ENCODE measurements at regions not wholly inside any gene's neighbourhood (a gene's known extent, or its start where the extent isn't known, plus 50 kb on each side); places are given as distances from the start of the nearest gene placed in this dataset.

- no peak for FAIRE-seq
These were observed 245.1 kb upstream of the LRTM1 start for GRCh38 chr3:55172913-55173312.

DNA sequence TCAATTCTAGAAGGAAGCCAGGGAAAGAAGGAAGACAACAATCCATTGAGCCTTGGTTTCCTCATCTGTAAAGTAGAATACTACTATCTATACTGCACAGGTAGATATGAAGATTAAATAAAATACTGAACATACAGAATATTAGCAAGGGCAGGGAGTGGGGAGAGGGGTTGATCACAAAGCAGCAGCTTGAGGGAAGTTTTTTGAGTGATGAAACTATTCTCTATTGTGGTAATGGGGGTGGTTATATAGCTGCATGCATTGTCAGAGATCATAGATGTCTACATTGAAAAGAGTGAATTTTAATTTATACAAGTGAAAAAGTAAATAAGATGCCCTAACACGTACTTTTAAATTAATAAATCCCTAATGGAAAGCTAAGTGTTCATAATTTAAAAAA is 242.6 kb upstream of the LRTM1 start:
- FAIRE-seq: no peak

GRCh38 chr3:55169608-55170072 is 241.8 kb upstream of the LRTM1 start:
- no peak for FAIRE-seq

GRCh38 chr3:55169161-55169560 is 241.3 kb upstream of the LRTM1 start:
- FAIRE-seq: no peak

DNA sequence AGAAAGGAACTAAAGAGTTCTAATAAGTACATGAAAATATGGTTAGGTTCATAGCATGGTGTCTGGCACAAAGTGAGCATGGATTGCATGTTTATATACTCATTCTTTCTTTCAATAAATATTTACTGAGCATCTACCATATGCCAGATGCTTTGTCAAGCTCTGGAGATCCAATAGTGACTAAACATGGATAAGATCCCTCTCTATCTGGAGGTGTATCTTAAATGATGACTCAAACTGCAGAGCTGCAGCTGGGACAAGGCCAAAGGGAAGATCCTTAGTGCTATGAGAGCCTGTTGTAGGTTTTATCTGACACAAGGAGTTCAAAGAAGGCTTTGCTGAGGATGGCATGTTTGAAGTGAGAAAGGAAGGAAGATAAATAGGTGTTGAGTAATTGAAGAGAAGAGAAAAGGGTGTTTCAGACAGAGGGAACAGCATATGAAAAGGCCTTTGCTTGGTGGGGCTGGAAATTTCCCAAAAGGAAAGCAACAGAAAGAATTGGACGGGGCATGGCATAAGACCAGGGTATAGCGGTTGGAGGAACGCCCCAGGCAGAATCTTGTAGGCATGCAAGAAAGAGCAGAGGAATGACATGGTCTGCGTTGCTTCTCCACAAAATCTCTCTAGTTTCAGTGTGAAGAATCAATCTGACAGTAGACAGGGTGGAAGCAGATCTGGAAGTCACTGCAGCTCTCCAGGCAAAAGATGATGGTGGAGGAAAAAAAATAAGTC is 239.9 kb upstream of the LRTM1 start:
- FAIRE-seq: no peak

- FAIRE-seq: no peak
These were observed 239.0 kb upstream of the LRTM1 start for GRCh38 chr3:55166576-55167555.

DNA sequence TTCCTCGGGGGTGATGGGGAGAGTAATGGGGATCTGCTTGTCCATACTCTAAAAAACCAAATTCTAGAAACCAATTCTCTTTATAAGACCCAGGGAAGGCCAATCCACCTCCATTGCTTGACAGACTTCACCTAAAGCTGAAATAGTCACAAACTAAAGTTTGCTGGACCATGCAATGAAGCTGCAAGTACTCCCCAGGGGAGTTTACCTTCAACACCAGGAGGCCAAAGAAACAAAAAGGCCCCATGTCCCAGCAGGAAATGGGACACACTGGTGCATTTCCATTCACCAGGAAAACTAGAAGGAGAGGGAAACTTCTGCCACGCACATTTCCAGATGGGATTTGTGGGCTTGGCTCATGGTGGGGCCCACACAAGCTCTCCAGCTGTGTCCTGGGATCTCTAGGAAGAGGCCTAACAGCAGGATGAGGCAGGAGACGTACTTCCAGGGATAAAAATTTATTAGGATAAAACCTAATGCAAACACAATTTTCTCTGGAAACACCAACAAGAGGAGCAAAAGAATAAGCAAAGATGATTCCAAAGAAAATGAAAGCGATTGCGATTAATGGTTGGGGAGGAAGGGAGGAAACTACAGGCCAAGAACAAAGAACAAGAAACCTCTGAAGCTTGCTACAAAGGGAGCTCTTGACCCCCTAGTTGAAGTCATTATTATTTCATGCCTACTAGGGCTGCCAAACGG is 238.0 kb upstream of the LRTM1 start:
- FAIRE-seq: no peak

DNA sequence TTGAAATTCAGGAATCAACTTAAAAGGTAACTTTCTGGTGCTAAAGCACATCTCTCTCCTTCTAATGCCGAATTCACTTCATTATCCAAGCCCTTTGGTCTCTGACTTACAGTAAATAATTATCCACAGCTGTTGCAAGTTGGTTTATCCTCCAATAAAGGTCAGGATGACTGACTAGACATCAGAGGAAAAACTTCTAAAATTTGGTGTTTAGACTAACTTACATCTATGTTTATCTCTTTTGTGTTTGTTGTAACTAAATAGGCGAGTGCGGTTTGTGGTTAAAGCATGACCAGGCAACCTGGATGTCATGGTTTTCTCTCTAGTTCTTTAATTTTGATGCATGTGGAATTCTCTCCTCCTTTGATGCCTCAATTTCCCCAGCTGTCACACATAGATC is 237.4 kb upstream of the LRTM1 start:
- no peak for FAIRE-seq

DNA sequence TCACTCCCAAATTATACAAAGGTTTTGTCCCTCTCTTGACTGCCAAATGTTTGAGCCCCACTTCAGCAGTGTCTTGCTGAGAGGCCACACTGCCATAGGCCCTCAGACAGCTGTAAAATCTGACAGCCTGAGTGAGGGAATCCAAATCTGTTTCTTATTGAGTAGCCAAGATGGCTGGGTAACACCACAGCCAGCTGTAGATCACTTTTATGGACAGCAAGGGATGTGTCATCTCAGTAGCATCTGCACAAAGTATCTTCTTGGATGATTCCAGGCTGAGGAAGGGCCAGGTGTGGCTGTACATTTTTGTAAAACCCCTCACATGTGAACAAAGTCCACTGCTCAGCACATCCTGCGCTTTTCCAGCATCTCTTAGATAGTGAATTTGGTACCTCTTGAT is 237.0 kb upstream of the LRTM1 start:
- FAIRE-seq: no peak

DNA sequence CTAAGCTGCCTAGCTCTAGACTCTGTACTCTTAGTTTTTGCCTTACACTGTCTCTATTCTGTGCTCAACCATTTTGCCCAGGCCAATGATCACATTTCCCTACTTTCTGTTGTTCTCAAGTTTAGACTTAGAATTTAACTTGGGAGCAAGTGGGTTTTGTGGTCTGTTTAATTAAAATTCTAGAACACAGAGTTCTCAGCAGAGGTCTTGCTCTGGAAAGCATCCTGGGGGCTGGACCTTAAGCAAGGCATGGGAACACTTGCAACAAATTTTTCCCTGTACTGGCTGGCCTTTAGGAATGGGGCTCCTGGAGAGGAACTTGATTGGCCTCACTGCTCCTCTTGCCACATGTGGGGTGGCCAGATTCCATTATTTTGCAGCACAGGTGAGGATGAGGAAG is 236.3 kb upstream of the LRTM1 start:
- FAIRE-seq: no peak

- no peak for FAIRE-seq
These were observed 235.6 kb upstream of the LRTM1 start for GRCh38 chr3:55163421-55163820.

GRCh38 chr3:55162031-55162795 is 234.4 kb upstream of the LRTM1 start:
- FAIRE-seq: no peak

- no peak for FAIRE-seq
These were observed 233.4 kb upstream of the LRTM1 start for GRCh38 chr3:55161231-55161630.

GRCh38 chr3:55160241-55160983 is 232.6 kb upstream of the LRTM1 start:
- no peak for FAIRE-seq

GRCh38 chr3:55159711-55160110 is 231.9 kb upstream of the LRTM1 start:
- no peak for FAIRE-seq

GRCh38 chr3:55159016-55159415 is 231.2 kb upstream of the LRTM1 start:
- FAIRE-seq: no peak

DNA sequence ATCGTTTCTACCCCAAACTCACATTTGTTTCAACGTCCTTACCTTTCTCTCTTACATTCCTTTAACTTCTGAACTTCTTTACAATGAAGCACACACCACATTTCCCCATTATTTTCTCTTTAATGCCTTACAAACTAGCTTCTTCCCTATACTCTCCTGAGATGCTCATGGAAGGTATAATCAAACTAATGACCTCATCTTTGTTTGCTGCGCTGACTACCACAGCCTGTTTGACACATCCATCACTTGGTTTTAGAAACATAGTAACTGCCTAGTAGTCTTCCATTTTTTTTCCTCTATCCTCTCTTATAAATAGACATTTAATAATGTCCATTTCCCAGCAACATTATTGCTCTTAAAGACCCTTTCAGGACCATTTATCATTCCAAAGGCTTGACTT is 230.5 kb upstream of the LRTM1 start:
- no peak for FAIRE-seq

- no peak for FAIRE-seq
These were observed 229.9 kb upstream of the LRTM1 start for GRCh38 chr3:55157731-55158130.

GRCh38 chr3:55156851-55157650 is 229.2 kb upstream of the LRTM1 start:
- FAIRE-seq: no peak

DNA sequence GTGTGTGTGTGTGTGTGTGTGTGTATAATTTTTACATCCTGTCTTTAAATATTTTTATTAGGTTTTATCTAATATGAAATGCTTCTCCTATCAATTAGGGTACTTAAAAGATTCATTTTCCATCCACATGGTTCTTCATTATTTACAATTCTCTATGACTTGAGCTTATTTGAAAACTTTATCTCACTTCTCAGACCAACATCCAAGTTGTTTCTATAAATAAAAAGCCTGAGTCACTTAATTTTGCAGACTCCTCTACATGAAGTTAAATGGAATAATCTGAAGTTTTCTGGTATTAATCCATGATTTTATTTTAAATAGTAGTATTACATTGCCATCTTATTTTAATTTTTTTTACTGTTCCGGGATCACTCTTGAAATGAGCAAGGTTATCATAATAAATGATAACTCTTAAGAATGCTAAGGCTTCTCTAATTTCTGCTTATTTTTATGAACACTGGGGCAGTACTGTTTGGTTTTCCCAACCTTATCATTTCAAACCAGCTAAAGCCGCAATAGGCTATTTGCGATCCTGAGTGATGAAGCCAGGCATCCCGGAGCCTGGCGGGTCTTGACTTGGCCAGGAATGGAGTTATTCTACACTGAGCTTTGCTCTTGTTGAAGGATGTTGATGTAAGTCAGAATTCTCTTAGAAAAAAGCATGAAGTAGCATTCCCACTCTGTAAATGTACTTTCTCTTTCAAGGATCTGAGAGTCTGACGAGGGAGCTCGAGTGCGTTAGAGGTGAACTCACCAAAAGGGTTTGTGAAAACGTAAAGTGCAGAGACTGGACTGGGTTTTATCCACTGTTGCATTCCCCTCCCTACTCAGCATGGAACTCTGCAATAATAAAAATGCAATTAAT is 220.2 kb upstream of the LRTM1 start:
- FAIRE-seq: no peak
